Activated CD4-positive, alpha-beta T cell treated with anti-CD3 and anti-CD28 coated beads, Interleukin-2, amount 10 ng/mL, durations not matched to agents 7 days and 5 days (primary cell): ENCODE measurements at regions not wholly inside any gene's neighbourhood (a gene's known extent, or its start where the extent isn't known, plus 50 kb on each side); places are given as distances from the start of the nearest gene placed in this dataset.

Source experiments
- CTCF ChIA-PET: fragments of 350-600 bp; sonication (Branson Sonifier 250); formaldehyde crosslinking; loops from one replicate; lab custom pipeline; 2021; ENCODE audit warnings: antibody characterized with exemption; lab: Charles Lee
- POLR2A ChIA-PET: fragments of 350-600 bp; sonication (Branson Sonifier 250); formaldehyde crosslinking; loops from one replicate; lab custom pipeline; 2021; ENCODE audit warnings: antibody characterized with exemption; lab: Charles Lee
- DNase-seq: peaks from one replicate; pipeline ENCODE4 v3.0.0-alpha.2; 2020
- H3K27ac Mint-ChIP-seq: one replicate; pipeline ENCODE4 v1.8.0; 2021; ENCODE audit warnings: mild to moderate bottlenecking, moderate library complexity, mixed read lengths
- H3K27me3 Mint-ChIP-seq: one replicate; pipeline ENCODE4 v1.8.0; 2021; ENCODE audit warnings: mixed read lengths
- H3K36me3 Mint-ChIP-seq: one replicate; pipeline ENCODE4 v1.8.0; 2021; ENCODE audit warnings: low read depth, mixed read lengths
- H3K4me1 Mint-ChIP-seq: one replicate; pipeline ENCODE4 v1.8.0; 2021; ENCODE audit warnings: mixed read lengths
- H3K4me3 Mint-ChIP-seq: one replicate; pipeline ENCODE4 v1.8.0; 2021; ENCODE audit warnings: mild to moderate bottlenecking, moderate library complexity, mixed read lengths
- H3K9me3 Mint-ChIP-seq: one replicate; pipeline ENCODE4 v1.8.0; 2021; ENCODE audit warnings: mixed read lengths

DNA sequence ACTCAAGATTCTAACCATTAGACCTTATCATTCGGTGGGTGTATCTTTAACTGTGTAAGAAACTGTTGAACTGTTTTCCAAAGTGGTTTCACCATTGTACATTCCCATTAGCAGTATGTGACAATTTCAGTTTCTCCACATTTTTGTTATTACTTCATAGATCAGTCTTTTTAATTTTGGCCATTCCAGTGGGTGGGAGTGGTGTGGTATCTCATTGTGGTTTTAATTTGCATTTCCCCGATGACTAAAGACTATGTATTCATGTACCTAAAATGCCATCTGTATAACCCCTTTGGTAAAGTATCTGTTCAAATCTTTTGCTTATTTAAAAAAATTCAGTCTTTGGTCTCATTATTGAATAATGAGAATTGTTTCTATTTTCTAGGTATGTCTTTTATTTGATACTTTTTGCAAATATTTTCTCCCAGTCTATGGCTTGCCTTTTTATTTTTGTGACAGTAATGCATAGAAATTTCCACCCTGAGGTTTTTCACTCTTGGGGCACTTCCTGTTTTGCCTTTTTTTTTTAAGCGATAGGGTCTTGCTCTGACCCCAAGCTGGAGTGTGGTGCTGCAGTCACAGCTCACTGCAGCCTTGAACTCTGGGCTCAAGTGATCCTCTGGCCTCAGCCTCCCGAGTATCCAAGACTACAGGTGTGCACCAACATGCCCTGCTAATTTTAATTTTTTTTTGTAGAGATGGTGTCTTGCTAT is 141.1 kb upstream of the ITGB1 start:
- H3K4me1 Mint-ChIP-seq = peaks cover 27% of the 10 kb centered on the region
- H3K27me3 Mint-ChIP-seq = no peaks in the 10 kb centered on the region
- peaks cover 25% of the 10 kb centered on the region for H3K9me3 Mint-ChIP-seq
- ChIA-PET POLR2A (no interaction called here), CTCF (interaction anchor here (1.8 to 5.2 kb wide), 3 partner anchors 12 to 35 kb away, joined by 4 to 34 read pairs (median 4); no protein-coding TSS in a partner anchor)
- H3K36me3 Mint-ChIP-seq = peaks cover 19% of the 10 kb centered on the region
- DNase-seq = no peak
- H3K4me3 Mint-ChIP-seq = no peak overlapping the region
- peak overlapping the region; percentile 57 for H3K27ac Mint-ChIP-seq

- Mint-ChIP-seq H3K4me1 (peaks cover 24% of the 10 kb centered on the region), H3K27ac (no peak overlapping the region), H3K36me3 (peaks cover 12% of the 10 kb centered on the region), H3K27me3 (no peaks in the 10 kb centered on the region), H3K9me3 (peaks cover 15% of the 10 kb centered on the region), H3K4me3 (no peak overlapping the region)
- CTCF ChIA-PET = interaction anchor here (1.0 to 1.5 kb wide), 6 partner anchors 9 to 87 kb away, joined by 3 to 5 read pairs (median 4); no protein-coding TSS in a partner anchor
- no peak for DNase-seq
- POLR2A ChIA-PET = no interaction called here
Measured at GRCh38 chr10:33095867-33096815, 138.1 kb upstream of the ITGB1 start.

- Mint-ChIP-seq H3K36me3 (peaks cover 18% of the 10 kb centered on the region), H3K4me3 (no peak overlapping the region), H3K4me1 (peaks cover 12% of the 10 kb centered on the region), H3K27ac (no peak overlapping the region), H3K27me3 (no peaks in the 10 kb centered on the region), H3K9me3 (peaks cover 26% of the 10 kb centered on the region)
- ChIA-PET CTCF (interaction anchor here (1.0 to 1.8 kb wide), 5 partner anchors 9 to 56 kb away, joined by 3 to 5 read pairs (median 4); no protein-coding TSS in a partner anchor), POLR2A (no interaction called here)
- no peak for DNase-seq
Measured at GRCh38 chr10:33094263-33095051, 136.4 kb upstream of the ITGB1 start.

- Mint-ChIP-seq H3K36me3 (peaks cover 14% of the 10 kb centered on the region), H3K27ac (no peak overlapping the region), H3K4me1 (peaks cover 4% of the 10 kb centered on the region), H3K4me3 (no peak overlapping the region), H3K27me3 (no peaks in the 10 kb centered on the region), H3K9me3 (peaks cover 28% of the 10 kb centered on the region)
- POLR2A ChIA-PET = no interaction called here
- DNase-seq = no peak
- CTCF ChIA-PET = interaction anchor here (0.7 to 1.8 kb wide), 5 partner anchors 10 to 55 kb away, joined by 3 to 5 read pairs (median 3); no protein-coding TSS in a partner anchor
Measured at GRCh38 chr10:33093362-33093761, 135.3 kb upstream of the ITGB1 start.

DNA sequence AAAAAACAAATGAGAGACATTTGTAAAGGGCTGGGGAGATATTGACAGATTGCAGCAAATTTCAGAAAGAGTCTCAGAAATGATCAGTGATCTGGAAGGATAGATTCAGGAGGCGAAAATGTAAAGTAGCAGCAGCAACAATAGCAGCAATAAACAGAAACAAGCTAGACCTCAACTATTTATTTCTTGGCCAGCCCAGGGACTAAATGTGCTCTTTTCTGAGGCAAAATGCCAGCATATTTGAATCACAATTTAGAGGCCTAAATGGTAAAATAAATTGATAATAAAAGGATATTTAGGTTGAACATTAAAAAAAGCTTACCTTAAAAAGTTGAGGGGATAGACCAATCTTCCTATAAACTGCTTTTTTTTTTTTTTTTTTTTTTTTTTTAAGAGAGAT is 134.6 kb upstream of the ITGB1 start:
- H3K36me3 Mint-ChIP-seq = peaks cover 17% of the 10 kb centered on the region
- H3K9me3 Mint-ChIP-seq = peaks cover 28% of the 10 kb centered on the region
- ChIA-PET POLR2A (no interaction called here), CTCF (interaction anchor here (0.7 to 1.3 kb wide), 3 partner anchors 10 to 105 kb away, joined by 3 to 5 read pairs (median 4); no protein-coding TSS in a partner anchor)
- no peaks in the 10 kb centered on the region for H3K27me3 Mint-ChIP-seq
- H3K4me3 Mint-ChIP-seq = no peak overlapping the region
- H3K4me1 Mint-ChIP-seq = peaks cover 8% of the 10 kb centered on the region
- DNase-seq = no peak
- no peak overlapping the region for H3K27ac Mint-ChIP-seq

DNA sequence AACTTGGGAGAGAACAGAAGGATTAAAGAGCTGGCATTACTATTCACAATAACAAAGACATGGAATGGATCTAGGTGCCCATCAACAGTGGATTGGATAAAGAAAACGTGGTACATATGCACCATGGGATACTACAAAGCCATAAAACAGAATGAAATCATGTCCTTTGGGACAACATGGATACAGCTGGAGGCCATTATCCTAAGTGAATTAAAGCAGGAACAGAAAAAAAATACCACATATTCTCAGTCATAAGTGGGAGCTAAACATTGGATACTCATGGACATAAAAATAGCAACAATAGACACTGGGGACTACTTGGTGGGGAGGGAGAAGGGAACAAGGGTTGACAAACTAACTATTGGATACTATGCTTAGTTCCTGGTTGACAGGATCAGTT is 133.2 kb upstream of the ITGB1 start:
- peaks cover 22% of the 10 kb centered on the region for H3K4me1 Mint-ChIP-seq
- H3K9me3 Mint-ChIP-seq = peaks cover 28% of the 10 kb centered on the region
- H3K36me3 Mint-ChIP-seq = peaks cover 24% of the 10 kb centered on the region
- ChIA-PET CTCF (interaction anchor here (0.9 to 1.2 kb wide), 2 partner anchors 9 to 17 kb away, joined by 3 read pairs; no protein-coding TSS in a partner anchor), POLR2A (no interaction called here)
- no peaks in the 10 kb centered on the region for H3K27me3 Mint-ChIP-seq
- no peak overlapping the region for H3K27ac Mint-ChIP-seq
- no peak for DNase-seq
- H3K4me3 Mint-ChIP-seq = no peak overlapping the region

- CTCF ChIA-PET = no interaction called here
- Mint-ChIP-seq H3K27me3 (no peaks in the 10 kb centered on the region), H3K4me3 (no peak overlapping the region), H3K9me3 (peaks cover 23% of the 10 kb centered on the region), H3K36me3 (peaks cover 19% of the 10 kb centered on the region), H3K4me1 (peaks cover 23% of the 10 kb centered on the region), H3K27ac (no peak overlapping the region)
- no peak for DNase-seq
- POLR2A ChIA-PET = no interaction called here
Measured at GRCh38 chr10:33088990-33089389, 131.0 kb upstream of the ITGB1 start.

- no peak overlapping the region for H3K27ac Mint-ChIP-seq
- no peak overlapping the region for H3K4me3 Mint-ChIP-seq
- H3K27me3 Mint-ChIP-seq = no peaks in the 10 kb centered on the region
- POLR2A ChIA-PET = no interaction called here
- no peak for DNase-seq
- H3K36me3 Mint-ChIP-seq = peaks cover 16% of the 10 kb centered on the region
- peaks cover 20% of the 10 kb centered on the region for H3K9me3 Mint-ChIP-seq
- H3K4me1 Mint-ChIP-seq = peaks cover 20% of the 10 kb centered on the region
- CTCF ChIA-PET = no interaction called here
Measured at GRCh38 chr10:33087922-33088321, 129.9 kb upstream of the ITGB1 start.

- POLR2A ChIA-PET = no interaction called here
- CTCF ChIA-PET = no interaction called here
- H3K4me1 Mint-ChIP-seq = peaks cover 20% of the 10 kb centered on the region
- H3K27me3 Mint-ChIP-seq = no peaks in the 10 kb centered on the region
- H3K9me3 Mint-ChIP-seq = peaks cover 20% of the 10 kb centered on the region
- H3K4me3 Mint-ChIP-seq = no peak overlapping the region
- H3K27ac Mint-ChIP-seq = no peak overlapping the region
- H3K36me3 Mint-ChIP-seq = peaks cover 16% of the 10 kb centered on the region
- no peak for DNase-seq
Measured at GRCh38 chr10:33087152-33087551, 129.1 kb upstream of the ITGB1 start.

DNA sequence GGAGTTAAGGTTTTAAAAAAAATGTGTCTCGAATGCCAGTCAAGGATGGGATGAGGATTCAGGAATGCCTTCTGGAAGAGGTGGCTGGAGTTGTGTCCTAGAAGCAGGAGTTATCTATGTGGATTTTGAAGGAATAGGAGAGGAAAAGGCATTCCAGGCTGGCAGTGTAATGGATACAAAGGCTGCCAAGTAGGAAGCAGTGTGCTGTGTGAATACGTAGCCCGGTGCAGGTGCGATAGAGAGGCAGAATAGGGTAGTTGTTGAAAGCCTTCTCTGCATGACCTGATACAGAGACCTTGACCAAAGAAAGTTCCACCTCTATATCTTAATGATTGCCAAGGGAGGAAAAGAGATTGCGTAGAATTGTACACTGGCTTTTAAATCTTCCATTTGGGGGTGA is 128.1 kb upstream of the ITGB1 start:
- no peak overlapping the region for H3K27ac Mint-ChIP-seq
- peaks cover 20% of the 10 kb centered on the region for H3K4me1 Mint-ChIP-seq
- no peak for DNase-seq
- peaks cover 20% of the 10 kb centered on the region for H3K9me3 Mint-ChIP-seq
- peaks cover 16% of the 10 kb centered on the region for H3K36me3 Mint-ChIP-seq
- ChIA-PET POLR2A (no interaction called here), CTCF (no interaction called here)
- H3K4me3 Mint-ChIP-seq = no peak overlapping the region
- no peaks in the 10 kb centered on the region for H3K27me3 Mint-ChIP-seq

DNA sequence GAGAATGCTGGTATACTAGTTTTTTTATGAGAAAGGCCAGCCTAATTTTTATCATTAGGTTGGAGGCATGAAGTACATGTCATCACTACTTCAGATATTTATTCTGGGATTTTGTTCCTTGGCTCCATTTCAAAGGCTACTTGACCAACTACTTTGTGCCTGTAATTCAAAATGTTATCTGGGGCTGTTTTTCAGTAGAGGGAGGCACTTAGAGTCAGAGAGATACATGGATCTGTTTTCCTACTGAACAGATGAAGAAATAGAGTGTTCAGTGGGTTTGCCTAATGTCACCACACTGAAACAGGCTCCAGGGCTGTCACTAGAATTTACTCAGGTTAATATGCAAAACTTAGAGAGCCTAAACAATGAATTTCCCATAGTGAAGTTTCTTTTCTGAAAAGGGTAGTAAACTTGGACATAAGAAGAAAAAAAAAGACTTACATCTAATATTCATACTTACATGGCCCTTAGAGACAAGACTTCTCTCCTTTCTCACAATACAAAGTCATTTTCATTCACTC is 127.3 kb upstream of the ITGB1 start:
- ChIA-PET POLR2A (no interaction called here), CTCF (interaction anchor here (1.0 kb wide), 1 partner anchor 15 kb away, joined by 3 read pairs; no protein-coding TSS in a partner anchor)
- Mint-ChIP-seq H3K4me1 (peaks cover 20% of the 10 kb centered on the region), H3K4me3 (no peak overlapping the region), H3K36me3 (peaks cover 13% of the 10 kb centered on the region), H3K9me3 (peaks cover 17% of the 10 kb centered on the region), H3K27me3 (no peaks in the 10 kb centered on the region), H3K27ac (no peak overlapping the region)
- DNase-seq = no peak

GRCh38 chr10:33084453-33084852 is 126.4 kb upstream of the ITGB1 start:
- H3K4me1 Mint-ChIP-seq = peaks cover 20% of the 10 kb centered on the region
- ChIA-PET CTCF (interaction anchor here (1.0 to 1.7 kb wide), 2 partner anchors 16 to 75 kb away, joined by 3 to 5 read pairs; no protein-coding TSS in a partner anchor), POLR2A (no interaction called here)
- H3K27ac Mint-ChIP-seq = no peak overlapping the region
- peaks cover 10% of the 10 kb centered on the region for H3K36me3 Mint-ChIP-seq
- no peaks in the 10 kb centered on the region for H3K27me3 Mint-ChIP-seq
- H3K9me3 Mint-ChIP-seq = peaks cover 11% of the 10 kb centered on the region
- H3K4me3 Mint-ChIP-seq = no peak overlapping the region
- DNase-seq = no peak
